AG04450 (cell line): ENCODE measurements at regions not wholly inside any gene's neighbourhood (a gene's known extent, or its start where the extent isn't known, plus 50 kb on each side); places are given as distances from the start of the nearest gene placed in this dataset.

Experiments
- CTCF ChIA-PET: fragments of 300-600, 350-600 bp; formaldehyde crosslinking; extraction: SDS; loops from one replicate; lab custom pipeline; 2022; ENCODE audit warnings: antibody characterized with exemption, inconsistent platforms; lab: Charles Lee
- POLR2A ChIA-PET: fragments of 350-600 bp; formaldehyde crosslinking; extraction: SDS; loops from one replicate; lab custom pipeline; 2021; ENCODE audit warnings: antibody characterized with exemption, inconsistent platforms; lab: Yijun Ruan, JAX
- DNase-seq: peaks from one replicate; pipeline ENCODE4 v3.0.0-alpha.2; 2011; ENCODE audit warnings: low read depth, low spot score
- H3K27ac ChIP-seq: one replicate; pipeline ENCODE4 v1.5.1; 2012; ENCODE audit warnings: low read depth, low read length, control low read depth
- H3K27me3 ChIP-seq: one replicate; pipeline ENCODE4 v1.6.0; 2012; ENCODE audit warnings: low read length; ENCODE audit not compliant: control insufficient read depth, insufficient read depth
- H3K4me3 ChIP-seq: 2 replicates; pipeline ENCODE4 v1.5.1; 2011; ENCODE audit warnings: mild to moderate bottlenecking, low read depth, low read length, control low read depth
- H3K9me3 ChIP-seq: 2 replicates; pipeline ENCODE4 v1.5.1; 2012; ENCODE audit warnings: low read length; ENCODE audit not compliant: control insufficient read depth, insufficient read depth
- TF ChIP-seq, protein P1 (sequence below): IDR thresholded peaks from 2 replicates; pipeline ENCODE4 v1.5.1; 2011; ENCODE audit warnings: low read depth, low read length, control low read depth, inconsistent platforms

GRCh38 chr1:65494671-65495070, 74.2 kb downstream of the LEPR start:
- TF ChIP-seq, protein P1, sequence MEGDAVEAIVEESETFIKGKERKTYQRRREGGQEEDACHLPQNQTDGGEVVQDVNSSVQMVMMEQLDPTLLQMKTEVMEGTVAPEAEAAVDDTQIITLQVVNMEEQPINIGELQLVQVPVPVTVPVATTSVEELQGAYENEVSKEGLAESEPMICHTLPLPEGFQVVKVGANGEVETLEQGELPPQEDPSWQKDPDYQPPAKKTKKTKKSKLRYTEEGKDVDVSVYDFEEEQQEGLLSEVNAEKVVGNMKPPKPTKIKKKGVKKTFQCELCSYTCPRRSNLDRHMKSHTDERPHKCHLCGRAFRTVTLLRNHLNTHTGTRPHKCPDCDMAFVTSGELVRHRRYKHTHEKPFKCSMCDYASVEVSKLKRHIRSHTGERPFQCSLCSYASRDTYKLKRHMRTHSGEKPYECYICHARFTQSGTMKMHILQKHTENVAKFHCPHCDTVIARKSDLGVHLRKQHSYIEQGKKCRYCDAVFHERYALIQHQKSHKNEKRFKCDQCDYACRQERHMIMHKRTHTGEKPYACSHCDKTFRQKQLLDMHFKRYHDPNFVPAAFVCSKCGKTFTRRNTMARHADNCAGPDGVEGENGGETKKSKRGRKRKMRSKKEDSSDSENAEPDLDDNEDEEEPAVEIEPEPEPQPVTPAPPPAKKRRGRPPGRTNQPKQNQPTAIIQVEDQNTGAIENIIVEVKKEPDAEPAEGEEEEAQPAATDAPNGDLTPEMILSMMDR = no peak
- CTCF ChIA-PET = no interaction called here
- DNase-seq = no peak

DNA sequence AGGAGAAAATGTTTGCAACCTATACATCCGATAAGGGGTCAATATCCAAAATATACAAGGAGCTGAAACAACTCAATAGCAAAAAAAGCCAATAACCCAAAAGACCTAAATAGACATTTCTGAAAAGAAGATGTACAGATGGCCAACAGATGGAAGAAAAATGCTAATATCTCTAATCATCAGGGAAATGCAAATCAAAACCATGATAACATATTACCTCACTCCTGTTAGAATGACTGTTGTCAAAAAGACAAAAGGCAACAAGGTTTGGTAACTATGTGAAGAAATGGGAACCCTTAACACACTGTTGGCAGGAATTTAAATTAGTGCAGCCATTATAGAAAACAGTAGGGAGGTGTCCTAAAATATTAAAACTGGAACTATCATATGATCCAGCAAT, 74.7 kb downstream of the LEPR start:
- CTCF ChIA-PET = no interaction called here
- no peaks in the 10 kb centered on the region for H3K27me3 ChIP-seq
- H3K9me3 ChIP-seq = no peaks in the 10 kb centered on the region
- POLR2A ChIA-PET = no interaction called here
- TF ChIP-seq, protein P1 = no peak
- no peak overlapping the region for H3K27ac ChIP-seq
- no peak overlapping the region for H3K4me3 ChIP-seq
- no peak for DNase-seq

More at GRCh38 chr1:65494671-65495070, 74.2 kb downstream of the LEPR start:
- Histone ChIP-seq H3K27ac (no peak overlapping the region), H3K9me3 (no peaks in the 10 kb centered on the region), H3K4me3 (no peak overlapping the region), H3K27me3 (no peaks in the 10 kb centered on the region)
- POLR2A ChIA-PET = no interaction called here

GRCh38 chr1:65497256-65497830, 76.9 kb downstream of the LEPR start:
- no peak overlapping the region for H3K4me3 ChIP-seq
- ChIA-PET POLR2A (no interaction called here), CTCF (no interaction called here)
- H3K27ac ChIP-seq = no peak overlapping the region
- TF ChIP-seq, protein P1 = no peak
- no peaks in the 10 kb centered on the region for H3K9me3 ChIP-seq
- no peaks in the 10 kb centered on the region for H3K27me3 ChIP-seq
- no peak for DNase-seq

DNA sequence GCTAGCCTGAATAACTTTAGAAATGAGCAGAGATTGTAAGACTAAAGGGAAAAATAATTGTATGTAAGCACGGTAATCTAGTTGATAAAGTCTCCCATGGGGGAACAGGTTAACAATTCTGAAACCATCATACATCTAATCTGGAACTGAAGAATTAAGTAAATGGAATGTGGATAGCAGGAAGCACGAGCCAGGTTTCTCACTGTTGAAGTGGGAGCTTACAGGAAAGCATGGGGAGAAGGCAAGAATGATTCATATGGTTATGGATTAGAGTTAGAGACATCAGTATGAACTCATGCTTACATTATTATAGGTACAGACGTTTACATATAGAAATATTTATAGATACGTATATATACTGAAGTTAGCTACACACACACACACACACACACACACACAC, 83.0 kb downstream of the LEPR start:
- Histone ChIP-seq H3K27me3 (no peaks in the 10 kb centered on the region), H3K4me3 (no peak overlapping the region), H3K9me3 (no peaks in the 10 kb centered on the region), H3K27ac (no peak overlapping the region)
- DNase-seq = no peak
- TF ChIP-seq, protein P1 = no peak
- CTCF ChIA-PET = no interaction called here
- POLR2A ChIA-PET = no interaction called here

GRCh38 chr1:65504263-65504662, 83.8 kb downstream of the LEPR start:
- TF ChIP-seq, protein P1 = no peak

More at GRCh38 chr1:65504263-65504662, 83.8 kb downstream of the LEPR start:
- H3K27me3 ChIP-seq = no peaks in the 10 kb centered on the region
- no peaks in the 10 kb centered on the region for H3K9me3 ChIP-seq
- ChIA-PET POLR2A (no interaction called here), CTCF (no interaction called here)
- H3K27ac ChIP-seq = no peak overlapping the region
- no peak for DNase-seq
- H3K4me3 ChIP-seq = no peak overlapping the region
